Loucy (cell line): ENCODE measurements at regions not wholly inside any gene's neighbourhood (a gene's known extent, or its start where the extent isn't known, plus 50 kb on each side); places are given as distances from the start of the nearest gene placed in this dataset.

ENCODE experiments used
- H2AFZ ChIP-seq: fragments of 200-600 bp; sonication (generic); 2 replicates; pipeline ENCODE4 v1.6.0; 2016; ENCODE audit warnings: antibody characterized with exemption, mild to moderate bottlenecking, low read length, moderate library complexity
- H3F3A ChIP-seq: fragments of 200-600 bp; 2 replicates; pipeline ENCODE4 v1.6.0; 2016; ENCODE audit warnings: antibody characterized with exemption, low read depth, mild to moderate bottlenecking
- H3K27me3 ChIP-seq: fragments of 200-600 bp; sonication (generic); 2 replicates; pipeline ENCODE4 v1.6.1; 2014; ENCODE audit warnings: low read length, mild to moderate bottlenecking; ENCODE audit not compliant: insufficient read depth, poor library complexity, severe bottlenecking
- H3K36me3 ChIP-seq: fragments of 200-600 bp; sonication (generic); 2 replicates; pipeline ENCODE4 v1.6.1; 2016; ENCODE audit warnings: low read length; ENCODE audit not compliant: insufficient read depth
- H3K4me1 ChIP-seq: fragments of 200-600 bp; sonication (generic); 2 replicates; pipeline ENCODE4 v1.5.1; 2014; ENCODE audit warnings: low read length, mild to moderate bottlenecking; ENCODE audit not compliant: insufficient read depth, poor library complexity, severe bottlenecking
- H3K4me2 ChIP-seq: fragments of 200-600 bp; sonication (generic); 2 replicates; pipeline ENCODE4 v1.6.0; 2014; ENCODE audit warnings: antibody characterized with exemption, low read length, low read depth, mild to moderate bottlenecking; ENCODE audit not compliant: poor library complexity, severe bottlenecking
- H3K4me3 ChIP-seq: fragments of 200-600 bp; sonication (generic); 2 replicates; pipeline ENCODE4 v1.5.1; 2014; ENCODE audit warnings: low read length, mild to moderate bottlenecking, mixed read lengths; ENCODE audit not compliant: poor library complexity, severe bottlenecking
- H3K79me2 ChIP-seq: fragments of 200-600 bp; sonication (generic); 2 replicates; pipeline ENCODE4 v1.6.1; 2014; ENCODE audit warnings: low read length; ENCODE audit not compliant: insufficient read depth
- H3K9ac ChIP-seq: fragments of 200-600 bp; sonication (generic); 2 replicates; pipeline ENCODE4 v1.6.0; 2014; ENCODE audit warnings: mild to moderate bottlenecking, low read depth, low read length, moderate library complexity; ENCODE audit not compliant: poor library complexity, severe bottlenecking
- H3K9me2 ChIP-seq: fragments of 200-600 bp; sonication (generic); replicated peaks from 2 replicates; pipeline ENCODE4 v1.6.1; 2016; ENCODE audit warnings: low read depth, low read length, mixed read lengths
- H3K9me3 ChIP-seq: fragments of 200-600 bp; sonication (generic); 2 replicates; pipeline ENCODE4 v1.6.1; 2014; ENCODE audit warnings: mild to moderate bottlenecking, antibody characterized with exemption, low read length, low read depth; ENCODE audit not compliant: insufficient read depth
- H4K20me1 ChIP-seq: fragments of 200-600 bp; sonication (generic); 2 replicates; pipeline ENCODE4 v1.6.0; 2014; ENCODE audit warnings: antibody characterized with exemption, low read length, mild to moderate bottlenecking; ENCODE audit not compliant: insufficient read depth, poor library complexity, severe bottlenecking
- EZH2phosphoT487 ChIP-seq: fragments of 200-600 bp; IDR thresholded peaks from 2 replicates; pipeline ENCODE4 v1.6.1; 2018; ENCODE audit warnings: antibody characterized with exemption, mild to moderate bottlenecking, moderate library complexity, borderline replicate concordance
- TF ChIP-seq, protein P1 (sequence below): fragments of 200-600 bp; sonication (generic); conservative IDR thresholded peaks from 2 replicates; pipeline ENCODE4 v1.5.1; 2014; ENCODE audit warnings: mild to moderate bottlenecking, antibody characterized with exemption, low read length

DNA sequence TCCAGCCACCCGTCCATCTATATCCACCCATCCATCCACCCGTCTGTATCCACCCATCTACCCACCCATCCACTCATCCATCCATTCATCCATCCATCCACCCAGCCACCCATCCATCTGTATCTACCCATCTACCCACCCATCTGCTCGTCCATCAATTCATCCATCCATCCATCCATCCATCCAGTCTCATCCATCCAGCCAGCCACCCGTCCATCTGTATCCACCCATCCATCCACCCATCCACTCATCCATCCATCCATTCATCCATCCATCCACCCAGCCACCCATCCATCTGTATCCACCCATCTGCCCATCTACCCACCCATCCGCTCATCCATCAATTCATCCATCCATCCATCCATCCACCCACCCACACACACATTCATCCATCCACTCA lies 73.2 kb downstream of the UNCX start:
- Histone ChIP-seq H3K4me3 (no peak overlapping the region), H3K27me3 (no peaks in the 10 kb centered on the region), H3K36me3 (no peaks in the 10 kb centered on the region), H3K4me1 (no peaks in the 10 kb centered on the region), H3K4me2 (no peak overlapping the region), H3K9me2 (no peaks in the 10 kb centered on the region), H4K20me1 (no peaks in the 10 kb centered on the region), H3K9ac (no peak overlapping the region), H3K79me2 (no peaks in the 10 kb centered on the region), H2AFZ (no peak overlapping the region), H3K9me3 (no peaks in the 10 kb centered on the region; the same call in 1 of the 2 replicates), H3F3A (no peaks in the 10 kb centered on the region)
- no peak for TF ChIP-seq EZH2phosphoT487
- TF ChIP-seq, protein P1, sequence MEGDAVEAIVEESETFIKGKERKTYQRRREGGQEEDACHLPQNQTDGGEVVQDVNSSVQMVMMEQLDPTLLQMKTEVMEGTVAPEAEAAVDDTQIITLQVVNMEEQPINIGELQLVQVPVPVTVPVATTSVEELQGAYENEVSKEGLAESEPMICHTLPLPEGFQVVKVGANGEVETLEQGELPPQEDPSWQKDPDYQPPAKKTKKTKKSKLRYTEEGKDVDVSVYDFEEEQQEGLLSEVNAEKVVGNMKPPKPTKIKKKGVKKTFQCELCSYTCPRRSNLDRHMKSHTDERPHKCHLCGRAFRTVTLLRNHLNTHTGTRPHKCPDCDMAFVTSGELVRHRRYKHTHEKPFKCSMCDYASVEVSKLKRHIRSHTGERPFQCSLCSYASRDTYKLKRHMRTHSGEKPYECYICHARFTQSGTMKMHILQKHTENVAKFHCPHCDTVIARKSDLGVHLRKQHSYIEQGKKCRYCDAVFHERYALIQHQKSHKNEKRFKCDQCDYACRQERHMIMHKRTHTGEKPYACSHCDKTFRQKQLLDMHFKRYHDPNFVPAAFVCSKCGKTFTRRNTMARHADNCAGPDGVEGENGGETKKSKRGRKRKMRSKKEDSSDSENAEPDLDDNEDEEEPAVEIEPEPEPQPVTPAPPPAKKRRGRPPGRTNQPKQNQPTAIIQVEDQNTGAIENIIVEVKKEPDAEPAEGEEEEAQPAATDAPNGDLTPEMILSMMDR = no peak

DNA sequence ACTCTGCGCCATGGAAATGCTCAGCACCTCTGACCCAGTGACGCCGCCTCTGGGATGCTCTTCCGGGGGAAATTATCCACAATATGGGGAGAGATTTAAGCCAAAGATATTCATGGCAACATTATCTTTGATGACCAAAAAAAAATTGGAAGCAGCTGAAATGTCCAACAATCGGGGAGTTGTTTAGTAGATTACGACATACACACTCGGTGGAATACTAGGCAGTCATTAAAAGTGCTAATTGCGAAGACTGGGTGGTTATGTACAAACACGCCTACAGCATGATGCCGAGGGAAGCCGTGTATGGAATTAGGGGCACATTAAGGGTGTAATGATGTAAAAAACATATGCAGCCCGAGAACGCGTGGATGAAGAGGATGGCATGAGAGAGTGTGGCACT lies 75.2 kb downstream of the UNCX start:
- H3F3A ChIP-seq = no peaks in the 10 kb centered on the region
- no peak overlapping the region for H3K9ac ChIP-seq
- H3K9me2 ChIP-seq = no peaks in the 10 kb centered on the region
- H4K20me1 ChIP-seq = no peaks in the 10 kb centered on the region
- H3K36me3 ChIP-seq = no peaks in the 10 kb centered on the region
- no peaks in the 10 kb centered on the region for H3K79me2 ChIP-seq
- H3K4me3 ChIP-seq = no peak overlapping the region
- H3K4me2 ChIP-seq = no peak overlapping the region
- H3K9me3 ChIP-seq = no peaks in the 10 kb centered on the region; the same call in 1 of the 2 replicates
- no peak overlapping the region for H2AFZ ChIP-seq
- TF ChIP-seq, protein P1 = no peak
- no peak for TF ChIP-seq EZH2phosphoT487
- H3K4me1 ChIP-seq = no peaks in the 10 kb centered on the region
- no peaks in the 10 kb centered on the region for H3K27me3 ChIP-seq

DNA sequence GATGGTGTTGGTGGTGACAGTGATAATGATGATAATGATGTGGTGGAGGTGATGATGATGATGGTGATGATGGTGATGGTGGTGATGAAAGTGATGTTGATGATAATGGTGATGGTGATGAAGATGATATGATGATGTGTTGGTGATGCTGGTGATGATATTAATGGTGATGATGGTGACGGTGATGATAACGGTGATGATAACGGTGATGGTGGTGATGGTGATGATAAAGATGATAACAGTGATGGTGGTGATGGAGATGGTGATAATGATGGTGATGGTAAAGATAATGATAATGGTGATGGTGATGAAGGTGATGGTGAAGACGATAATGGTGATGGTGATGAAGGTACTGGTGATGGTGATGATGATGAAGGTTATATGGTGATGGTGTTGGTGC lies 76.6 kb downstream of the UNCX start:
- Histone ChIP-seq H3K36me3 (no peaks in the 10 kb centered on the region), H3K4me2 (no peak overlapping the region), H4K20me1 (no peaks in the 10 kb centered on the region), H3K79me2 (no peaks in the 10 kb centered on the region), H3K27me3 (no peaks in the 10 kb centered on the region), H3K9me3 (no peaks in the 10 kb centered on the region; the same call in 1 of the 2 replicates), H3K9ac (no peak overlapping the region), H3K9me2 (no peaks in the 10 kb centered on the region), H3K4me1 (no peaks in the 10 kb centered on the region), H3K4me3 (no peak overlapping the region), H3F3A (no peaks in the 10 kb centered on the region), H2AFZ (no peak overlapping the region)
- no peak for TF ChIP-seq EZH2phosphoT487
- TF ChIP-seq, protein P1 = no peak
